Neural crest cell (in vitro differentiated cells): ENCODE measurements at regions not wholly inside any gene's neighbourhood (a gene's known extent, or its start where the extent isn't known, plus 50 kb on each side); places are given as distances from the start of the nearest gene placed in this dataset.

Experiments
- DNase-seq: peaks from one replicate; pipeline ENCODE4 v3.0.0; 2021; ENCODE audit warnings: low read depth, mixed read lengths, low spot score
- H3K27ac Mint-ChIP-seq: one replicate; pipeline ENCODE4 v1.8.0; 2021; ENCODE audit warnings: mild to moderate bottlenecking, mixed read lengths; ENCODE audit not compliant: unreplicated experiment
- H3K27me3 Mint-ChIP-seq: 2 replicates; pipeline ENCODE4 v1.8.0; 2021; ENCODE audit warnings: low read depth, mild to moderate bottlenecking, mixed read lengths
- H3K36me3 Mint-ChIP-seq: 2 replicates; pipeline ENCODE4 v1.8.0; 2021; ENCODE audit warnings: low read depth, mild to moderate bottlenecking, mixed read lengths
- H3K4me1 Mint-ChIP-seq: 2 replicates; pipeline ENCODE4 v1.8.0; 2021; ENCODE audit warnings: mixed read lengths
- H3K4me3 Mint-ChIP-seq: one replicate; pipeline ENCODE4 v1.8.0; 2021; ENCODE audit warnings: mild to moderate bottlenecking, mixed read lengths
- H3K9me3 Mint-ChIP-seq: 2 replicates; pipeline ENCODE4 v1.8.0; 2021; ENCODE audit warnings: mixed read lengths
- CTCF ChIP-seq: fragments of 200-600 bp; sonication (generic); conservative IDR thresholded peaks from 2 replicates; pipeline ENCODE4 v1.5.0; 2021; ENCODE audit warnings: antibody characterized with exemption, mild to moderate bottlenecking

GRCh38 chr3:159637883-159638542, 350.6 kb upstream of the IL12A start:
- Mint-ChIP-seq H3K27ac (no peak overlapping the region), H3K36me3 (no peaks in the 10 kb centered on the region), H3K4me3 (no peak overlapping the region)

GRCh38 chr3:159640225-159640624, 348.4 kb upstream of the IL12A start:
- H3K4me1 Mint-ChIP-seq: no peaks in the 10 kb centered on the region
- no peaks in the 10 kb centered on the region for H3K9me3 Mint-ChIP-seq
- no peaks in the 10 kb centered on the region for H3K27me3 Mint-ChIP-seq
- no peak for TF ChIP-seq CTCF
- DNase-seq: no peak
- H3K36me3 Mint-ChIP-seq: no peaks in the 10 kb centered on the region
- no peak overlapping the region for H3K4me3 Mint-ChIP-seq
- H3K27ac Mint-ChIP-seq: no peak overlapping the region

More at GRCh38 chr3:159637883-159638542, 350.6 kb upstream of the IL12A start:
- no peak for TF ChIP-seq CTCF
- no peaks in the 10 kb centered on the region for H3K9me3 Mint-ChIP-seq
- no peaks in the 10 kb centered on the region for H3K27me3 Mint-ChIP-seq
- DNase-seq: no peak
- no peaks in the 10 kb centered on the region for H3K4me1 Mint-ChIP-seq

- Mint-ChIP-seq H3K4me3 (no peak overlapping the region), H3K4me1 (no peaks in the 10 kb centered on the region), H3K36me3 (no peaks in the 10 kb centered on the region), H3K27me3 (no peaks in the 10 kb centered on the region), H3K9me3 (no peaks in the 10 kb centered on the region), H3K27ac (no peak overlapping the region)
- DNase-seq: no peak
- TF ChIP-seq CTCF: no peak
Observed at GRCh38 chr3:159643406-159643805, 345.2 kb upstream of the IL12A start.

- Mint-ChIP-seq H3K9me3 (no peaks in the 10 kb centered on the region), H3K27me3 (no peaks in the 10 kb centered on the region), H3K36me3 (no peaks in the 10 kb centered on the region), H3K4me1 (no peaks in the 10 kb centered on the region), H3K4me3 (no peak overlapping the region), H3K27ac (no peak overlapping the region)
- no peak for TF ChIP-seq CTCF
- DNase-seq: no peak
Observed at GRCh38 chr3:159645874-159646273, 342.8 kb upstream of the IL12A start.

- no peaks in the 10 kb centered on the region for H3K4me1 Mint-ChIP-seq
- H3K27me3 Mint-ChIP-seq: no peaks in the 10 kb centered on the region
- H3K36me3 Mint-ChIP-seq: no peaks in the 10 kb centered on the region
- DNase-seq: no peak
- no peaks in the 10 kb centered on the region for H3K9me3 Mint-ChIP-seq
- H3K4me3 Mint-ChIP-seq: no peak overlapping the region
- no peak overlapping the region for H3K27ac Mint-ChIP-seq
- TF ChIP-seq CTCF: no peak
Observed at GRCh38 chr3:159649951-159650350, 338.7 kb upstream of the IL12A start.
